Effector memory CD8-positive, alpha-beta T cell (primary cell): ENCODE measurements at regions not wholly inside any gene's neighbourhood (a gene's known extent, or its start where the extent isn't known, plus 50 kb on each side); places are given as distances from the start of the nearest gene placed in this dataset.
"Not testable (repeated sequence)": the region's sequence is repeated elsewhere in the genome, so short reads cannot be mapped to it uniquely, and the experiment has no call there.

Experiments used
- ATAC-seq: fragments of 150-1000 bp; cut with Tn5 transposase; replicated peaks from 2 replicates; pipeline ENCODE4 v1.10.0; 2021; ENCODE audit warnings: mild to moderate bottlenecking, moderate library complexity
- DNase-seq, 3 experiments: peaks; one replicate each; pipeline ENCODE4 v3.0.0; 2021
- H3K27ac Mint-ChIP-seq, 2 donors: one replicate each; pipeline ENCODE4 v1.8.0; 2022; ENCODE audit warnings: mild to moderate bottlenecking in 2 of 2, mixed read lengths in 2 of 2, moderate library complexity in 2 of 2
- H3K27me3 Mint-ChIP-seq, 2 donors: one replicate each; pipeline ENCODE4 v1.8.0; 2022; ENCODE audit warnings: mixed read lengths in 2 of 2
- H3K36me3 Mint-ChIP-seq: one replicate; pipeline ENCODE4 v1.8.0; 2022; ENCODE audit warnings: mild to moderate bottlenecking, moderate library complexity, mixed read lengths; ENCODE audit not compliant: insufficient read depth
- H3K4me1 Mint-ChIP-seq, 2 donors: one replicate each; pipeline ENCODE4 v1.8.0; 2022; ENCODE audit warnings: low read depth in 2 of 2, mixed read lengths in 2 of 2
- H3K4me3 Mint-ChIP-seq, 2 donors: one replicate each; pipeline ENCODE4 v1.8.0; 2022; ENCODE audit warnings: mild to moderate bottlenecking in 2 of 2, mixed read lengths in 2 of 2, moderate library complexity in 2 of 2
- H3K9me3 Mint-ChIP-seq, 2 donors: one replicate each; pipeline ENCODE4 v1.8.0; 2022; ENCODE audit warnings: mixed read lengths in 2 of 2

- not testable (repeated sequence) for H3K9me3 Mint-ChIP-seq, H3K36me3 Mint-ChIP-seq, DNase-seq, H3K27me3 Mint-ChIP-seq, H3K4me3 Mint-ChIP-seq, ATAC-seq, H3K4me1 Mint-ChIP-seq, H3K27ac Mint-ChIP-seq
These were observed 85.6 kb upstream of the CAB39 start for GRCh38 chr2:230627091-230627490.

- Mint-ChIP-seq H3K4me1 (peaks cover 0 to 2% of the 10 kb centered on the region in 2 donors), H3K36me3 (no peaks in the 10 kb centered on the region), H3K9me3 (no peaks in the 10 kb centered on the region), H3K27ac (no peak overlapping the region), H3K4me3 (no peak overlapping the region), H3K27me3 (no peaks in the 10 kb centered on the region)
- ATAC-seq, result no peak
- DNase-seq, result no peak
These were observed 84.6 kb upstream of the CAB39 start for GRCh38 chr2:230627806-230628724.

GRCh38 chr2:230631470-230631869 lies 81.2 kb upstream of the CAB39 start:
- H3K9me3 Mint-ChIP-seq, result no peaks in the 10 kb centered on the region
- H3K4me1 Mint-ChIP-seq, result peaks cover 0 to 2% of the 10 kb centered on the region in 2 donors
- ATAC-seq, result no peak
- DNase-seq, result no peak
- H3K27me3 Mint-ChIP-seq, result no peaks in the 10 kb centered on the region
- no peak overlapping the region for H3K4me3 Mint-ChIP-seq
- H3K27ac Mint-ChIP-seq, result no peak overlapping the region
- no peaks in the 10 kb centered on the region for H3K36me3 Mint-ChIP-seq

GRCh38 chr2:230634146-230634545 lies 78.5 kb upstream of the CAB39 start:
- H3K36me3 Mint-ChIP-seq, result no peaks in the 10 kb centered on the region
- H3K27me3 Mint-ChIP-seq, result no peaks in the 10 kb centered on the region
- DNase-seq, result no peak
- H3K9me3 Mint-ChIP-seq, result no peaks in the 10 kb centered on the region
- H3K4me3 Mint-ChIP-seq, result no peak overlapping the region
- no peak for ATAC-seq
- H3K27ac Mint-ChIP-seq, result no peak overlapping the region
- no peaks in the 10 kb centered on the region for H3K4me1 Mint-ChIP-seq

- H3K9me3 Mint-ChIP-seq, ATAC-seq, H3K4me1 Mint-ChIP-seq, H3K27ac Mint-ChIP-seq, H3K36me3 Mint-ChIP-seq, H3K4me3 Mint-ChIP-seq, DNase-seq, H3K27me3 Mint-ChIP-seq: not testable (repeated sequence)
These were observed 77.8 kb upstream of the CAB39 start for GRCh38 chr2:230634721-230635313.

- H3K9me3 Mint-ChIP-seq, result no peaks in the 10 kb centered on the region
- no peak overlapping the region for H3K4me3 Mint-ChIP-seq
- DNase-seq (no peak), ATAC-seq (no peak)
- H3K36me3 Mint-ChIP-seq, result no peaks in the 10 kb centered on the region
- no peaks in the 10 kb centered on the region for H3K27me3 Mint-ChIP-seq
- H3K27ac Mint-ChIP-seq, result no peak overlapping the region
- no peaks in the 10 kb centered on the region for H3K4me1 Mint-ChIP-seq
These were observed 75.9 kb upstream of the CAB39 start for GRCh38 chr2:230636684-230637271.

GRCh38 chr2:230637486-230637885 lies 75.2 kb upstream of the CAB39 start:
- not testable (repeated sequence) for H3K4me3 Mint-ChIP-seq, DNase-seq, H3K4me1 Mint-ChIP-seq, H3K9me3 Mint-ChIP-seq, H3K27ac Mint-ChIP-seq, H3K27me3 Mint-ChIP-seq, H3K36me3 Mint-ChIP-seq, ATAC-seq

GRCh38 chr2:230640540-230641011 lies 72.1 kb upstream of the CAB39 start:
- no peaks in the 10 kb centered on the region for H3K9me3 Mint-ChIP-seq
- DNase-seq, result no peak
- H3K27ac Mint-ChIP-seq, result no peak overlapping the region
- H3K4me1 Mint-ChIP-seq, result peaks cover 11 to 12% of the 10 kb centered on the region in 2 donors
- no peak overlapping the region for H3K4me3 Mint-ChIP-seq
- peaks cover 3% of the 10 kb centered on the region for H3K36me3 Mint-ChIP-seq
- H3K27me3 Mint-ChIP-seq, result no peaks in the 10 kb centered on the region
- no peak for ATAC-seq

- H3K9me3 Mint-ChIP-seq, result no peaks in the 10 kb centered on the region
- peak overlapping the region; percentile 85 to 93 for H3K27ac Mint-ChIP-seq
- peak overlapping the region; percentile 46 to 61 for H3K4me3 Mint-ChIP-seq
- H3K4me1 Mint-ChIP-seq, result peaks cover 11 to 12% of the 10 kb centered on the region in 2 donors
- no peaks in the 10 kb centered on the region for H3K27me3 Mint-ChIP-seq
- DNase-seq, result no peak
- H3K36me3 Mint-ChIP-seq, result peaks cover 3% of the 10 kb centered on the region
- ATAC-seq, result no peak
These were observed 69.7 kb upstream of the CAB39 start for GRCh38 chr2:230642966-230643365.

GRCh38 chr2:230643576-230644291 lies 68.9 kb upstream of the CAB39 start:
- H3K4me3 Mint-ChIP-seq, result peak overlapping the region; percentile 56 to 61
- no peaks in the 10 kb centered on the region for H3K9me3 Mint-ChIP-seq
- ATAC-seq, result peak; percentile 91
- peak overlapping the region; percentile 85 to 93 for H3K27ac Mint-ChIP-seq
- DNase-seq, result no peak
- peaks cover 3% of the 10 kb centered on the region for H3K36me3 Mint-ChIP-seq
- H3K4me1 Mint-ChIP-seq, result peaks cover 11 to 12% of the 10 kb centered on the region in 2 donors
- H3K27me3 Mint-ChIP-seq, result no peaks in the 10 kb centered on the region

- Mint-ChIP-seq H3K27me3 (no peaks in the 10 kb centered on the region), H3K36me3 (peaks cover 3% of the 10 kb centered on the region), H3K27ac (peak overlapping the region; percentile 85 to 93), H3K9me3 (no peaks in the 10 kb centered on the region), H3K4me1 (peaks cover 11 to 12% of the 10 kb centered on the region in 2 donors), H3K4me3 (peak overlapping the region; percentile 56 to 61)
- DNase-seq (no peak), ATAC-seq (no peak)
These were observed 68.2 kb upstream of the CAB39 start for GRCh38 chr2:230644356-230644935.

GRCh38 chr2:230648356-230648755 lies 64.3 kb upstream of the CAB39 start:
- no peak for ATAC-seq
- Mint-ChIP-seq H3K4me1 (peaks cover 10 to 11% of the 10 kb centered on the region in 2 donors), H3K9me3 (no peaks in the 10 kb centered on the region), H3K36me3 (no peaks in the 10 kb centered on the region), H3K27ac (no peak overlapping the region), H3K4me3 (no peak overlapping the region), H3K27me3 (no peaks in the 10 kb centered on the region)
- DNase-seq, result no peak

- Mint-ChIP-seq H3K27ac (no peak overlapping the region), H3K27me3 (no peaks in the 10 kb centered on the region), H3K9me3 (no peaks in the 10 kb centered on the region), H3K4me3 (no peak overlapping the region), H3K4me1 (peaks cover 8% of the 10 kb centered on the region in 2 donors), H3K36me3 (no peaks in the 10 kb centered on the region)
- ATAC-seq, result no peak
- DNase-seq, result no peak
These were observed 62.0 kb upstream of the CAB39 start for GRCh38 chr2:230650585-230651137.
